NB4 (cell line): ENCODE measurements at regions not wholly inside any gene's neighbourhood (a gene's known extent, or its start where the extent isn't known, plus 50 kb on each side); places are given as distances from the start of the nearest gene placed in this dataset.

ENCODE experiments used
- DNase-seq: peaks from one replicate; pipeline ENCODE4 v3.0.0; 2010; ENCODE audit warnings: low read depth
- H3K4me3 ChIP-seq: one replicate; pipeline ENCODE4 v1.5.1; 2011; ENCODE audit warnings: mild to moderate bottlenecking, low read depth, low read length, moderate library complexity
- MYC ChIP-seq: IDR thresholded peaks from 2 replicates; pipeline ENCODE4 v1.6.1; 2011; ENCODE audit warnings: low read depth, low read length
- POLR2A ChIP-seq: IDR thresholded peaks from 2 replicates; pipeline ENCODE4 v1.6.1; 2011; ENCODE audit warnings: mild to moderate bottlenecking; ENCODE audit not compliant: insufficient read length; ENCODE audit errors: extremely low read depth
- TF ChIP-seq, protein P1 (sequence below): IDR thresholded peaks from 2 replicates; pipeline ENCODE4 v1.6.1; 2011; ENCODE audit warnings: low read depth, low read length
- TF ChIP-seq, protein P2 (sequence below): IDR thresholded peaks from one replicate; pipeline ENCODE4 v1.5.1; 2012; ENCODE audit warnings: low read depth, low read length

DNA sequence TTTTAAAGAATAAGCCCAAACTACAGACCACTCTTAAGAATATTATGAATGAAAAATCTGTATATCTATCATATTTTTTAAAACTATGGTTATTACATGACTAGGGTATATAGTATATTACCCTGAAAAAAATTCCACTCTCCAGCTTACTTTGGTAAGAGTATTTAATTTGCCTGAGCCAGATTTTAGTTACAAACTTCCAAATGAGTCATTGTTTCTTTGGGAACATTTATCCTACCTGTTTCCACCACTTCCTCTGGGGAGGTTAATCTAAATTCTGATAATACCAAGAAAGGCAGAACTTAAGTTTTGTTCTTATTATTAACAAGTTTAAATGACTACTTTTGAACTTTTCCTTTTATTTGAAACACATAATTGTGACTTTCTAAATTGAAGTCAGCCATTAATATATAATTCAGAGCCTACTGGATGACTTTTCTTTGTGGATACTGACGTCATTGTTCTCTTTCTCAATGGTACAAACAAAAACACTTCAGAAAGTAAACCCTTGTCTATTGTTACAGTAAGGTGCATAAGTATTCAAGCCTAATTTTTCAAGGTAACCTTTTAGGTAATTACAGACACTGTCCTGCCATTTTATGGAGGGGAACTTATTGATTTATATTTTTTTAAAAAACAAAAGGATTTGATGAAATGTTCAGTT is 135.6 kb upstream of the TLL1 start:
- no peak for DNase-seq
- H3K4me3 ChIP-seq = no peak overlapping the region
- TF ChIP-seq, protein P1, sequence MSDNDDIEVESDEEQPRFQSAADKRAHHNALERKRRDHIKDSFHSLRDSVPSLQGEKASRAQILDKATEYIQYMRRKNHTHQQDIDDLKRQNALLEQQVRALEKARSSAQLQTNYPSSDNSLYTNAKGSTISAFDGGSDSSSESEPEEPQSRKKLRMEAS = no peak
- no peak for TF ChIP-seq POLR2A
- TF ChIP-seq, protein P2, sequence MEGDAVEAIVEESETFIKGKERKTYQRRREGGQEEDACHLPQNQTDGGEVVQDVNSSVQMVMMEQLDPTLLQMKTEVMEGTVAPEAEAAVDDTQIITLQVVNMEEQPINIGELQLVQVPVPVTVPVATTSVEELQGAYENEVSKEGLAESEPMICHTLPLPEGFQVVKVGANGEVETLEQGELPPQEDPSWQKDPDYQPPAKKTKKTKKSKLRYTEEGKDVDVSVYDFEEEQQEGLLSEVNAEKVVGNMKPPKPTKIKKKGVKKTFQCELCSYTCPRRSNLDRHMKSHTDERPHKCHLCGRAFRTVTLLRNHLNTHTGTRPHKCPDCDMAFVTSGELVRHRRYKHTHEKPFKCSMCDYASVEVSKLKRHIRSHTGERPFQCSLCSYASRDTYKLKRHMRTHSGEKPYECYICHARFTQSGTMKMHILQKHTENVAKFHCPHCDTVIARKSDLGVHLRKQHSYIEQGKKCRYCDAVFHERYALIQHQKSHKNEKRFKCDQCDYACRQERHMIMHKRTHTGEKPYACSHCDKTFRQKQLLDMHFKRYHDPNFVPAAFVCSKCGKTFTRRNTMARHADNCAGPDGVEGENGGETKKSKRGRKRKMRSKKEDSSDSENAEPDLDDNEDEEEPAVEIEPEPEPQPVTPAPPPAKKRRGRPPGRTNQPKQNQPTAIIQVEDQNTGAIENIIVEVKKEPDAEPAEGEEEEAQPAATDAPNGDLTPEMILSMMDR = no peak
- no peak for TF ChIP-seq MYC

DNA sequence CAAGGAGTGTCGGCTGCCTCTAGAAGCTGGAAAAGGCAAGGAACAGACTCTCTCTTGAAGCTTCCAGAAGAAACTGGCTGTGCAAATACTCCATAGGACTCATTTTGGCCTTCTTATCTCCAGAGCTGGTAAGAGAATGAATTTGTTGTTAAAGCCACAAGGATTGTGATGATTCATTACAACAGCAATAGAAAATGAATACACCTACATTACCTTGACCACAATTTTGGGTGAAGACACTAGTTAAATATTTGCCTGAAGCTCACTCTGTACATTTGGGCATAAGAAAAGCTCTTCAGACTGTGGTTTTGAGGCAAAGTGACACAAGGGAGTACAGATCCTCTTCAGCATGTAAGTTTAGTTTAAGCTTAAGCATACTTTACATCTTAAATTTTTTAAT is 134.5 kb upstream of the TLL1 start:
- no peak overlapping the region for H3K4me3 ChIP-seq
- no peak for DNase-seq
- TF ChIP-seq, protein P2 = no peak
- TF ChIP-seq, protein P1 = no peak
- TF ChIP-seq MYC = no peak
- no peak for TF ChIP-seq POLR2A

DNA sequence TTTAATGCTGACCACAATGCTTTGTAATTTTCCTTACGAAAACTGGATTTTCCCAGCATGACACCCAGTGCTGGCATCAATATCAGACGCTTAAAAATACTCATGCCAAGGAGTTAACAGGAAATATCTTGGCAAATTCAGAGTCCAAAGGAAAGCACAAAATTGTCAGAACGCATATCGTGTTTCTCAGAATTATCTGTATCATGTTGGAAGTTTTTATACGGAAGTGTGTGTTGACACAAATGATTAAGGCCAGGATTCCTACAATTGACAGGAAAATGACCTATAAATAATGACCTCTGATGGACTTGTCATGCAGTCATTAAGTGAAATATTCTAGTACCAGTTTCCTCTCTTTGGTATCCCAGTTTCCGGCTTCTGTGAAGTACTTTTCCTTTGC is 132.1 kb upstream of the TLL1 start:
- DNase-seq = no peak
- TF ChIP-seq MYC (no peak), POLR2A (no peak)
- TF ChIP-seq, protein P2 = no peak
- TF ChIP-seq, protein P1 = no peak
- H3K4me3 ChIP-seq = no peak overlapping the region

DNA sequence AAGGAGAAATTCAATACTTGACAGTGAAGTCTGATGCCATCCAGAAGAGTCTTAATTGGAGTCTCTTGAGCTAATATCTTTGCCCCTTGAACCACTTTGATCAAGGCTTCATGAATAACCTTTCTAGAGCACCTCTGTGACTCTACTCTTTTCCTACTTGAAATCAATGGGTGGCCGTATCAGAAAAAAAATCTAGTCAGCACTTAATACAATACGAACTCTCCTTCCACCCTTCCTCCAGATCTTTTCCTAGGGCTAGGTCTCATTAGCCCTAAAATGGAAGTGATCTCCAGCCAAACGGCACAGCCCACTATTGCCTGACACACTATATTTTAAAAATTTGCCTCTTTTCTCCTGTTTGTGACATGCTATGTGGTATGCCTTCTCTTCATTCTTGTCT is 129.6 kb upstream of the TLL1 start:
- TF ChIP-seq, protein P2 = no peak
- TF ChIP-seq, protein P1 = no peak
- TF ChIP-seq MYC = no peak
- no peak for TF ChIP-seq POLR2A
- H3K4me3 ChIP-seq = no peak overlapping the region
- DNase-seq = no peak

DNA sequence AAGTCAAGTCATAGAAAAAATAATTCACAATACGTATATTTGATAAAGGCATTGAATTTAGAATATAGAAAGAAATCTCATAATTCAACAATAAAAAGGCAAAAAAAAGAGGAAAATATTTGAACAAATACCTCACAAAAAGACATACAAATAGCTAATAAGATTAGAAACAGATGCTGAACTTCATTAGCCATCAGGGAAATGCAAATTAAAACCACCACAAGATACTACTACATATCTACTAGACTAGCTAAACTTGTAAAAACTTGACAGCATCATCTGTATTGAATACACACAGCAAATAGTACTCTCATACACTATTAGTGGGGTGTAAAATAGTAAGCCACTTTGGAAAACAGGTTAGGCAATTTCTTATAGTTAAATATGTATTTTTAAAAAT is 128.7 kb upstream of the TLL1 start:
- no peak overlapping the region for H3K4me3 ChIP-seq
- TF ChIP-seq, protein P2 = no peak
- TF ChIP-seq POLR2A (no peak), MYC (no peak)
- TF ChIP-seq, protein P1 = no peak
- no peak for DNase-seq
